Neural cell (in vitro differentiated cells): ENCODE measurements at regions not wholly inside any gene's neighbourhood (a gene's known extent, or its start where the extent isn't known, plus 50 kb on each side); places are given as distances from the start of the nearest gene placed in this dataset.

ENCODE experiments used
- H2AFZ ChIP-seq: fragments of 200-600, 300-800 bp; sonication (generic), shearing (Covaris generic); 2 replicates; pipeline ENCODE4 v1.6.0; 2014; ENCODE audit warnings: low read depth, mild to moderate bottlenecking, antibody characterized with exemption, low read length, moderate library complexity
- H3F3A ChIP-seq: fragments of 200-600 bp; shearing (Covaris generic); 2 replicates; pipeline ENCODE4 v1.6.1; 2016; ENCODE audit warnings: mild to moderate bottlenecking, moderate library complexity, mixed read lengths, antibody characterized with exemption, low read length; ENCODE audit not compliant: insufficient read depth, poor library complexity, severe bottlenecking
- H3K27ac ChIP-seq: fragments of 200-600, 300-800 bp; sonication (generic), shearing (Covaris generic); 2 replicates; pipeline ENCODE4 v1.5.1; 2014; ENCODE audit warnings: mild to moderate bottlenecking, low read length, moderate library complexity
- H3K27me3 ChIP-seq: fragments of 300-800, 200-600 bp; sonication (generic), shearing (Covaris generic); 2 replicates; pipeline ENCODE4 v1.6.0; 2014; ENCODE audit warnings: mild to moderate bottlenecking, low read depth, low read length, moderate library complexity; ENCODE audit not compliant: insufficient read depth
- H3K36me3 ChIP-seq: fragments of 300-800, 200-600 bp; sonication (generic), shearing (Covaris generic); 2 replicates; pipeline ENCODE4 v1.5.1; 2014; ENCODE audit warnings: mild to moderate bottlenecking, antibody characterized with exemption, low read length, moderate library complexity; ENCODE audit not compliant: insufficient read depth
- H3K4me2 ChIP-seq: fragments of 300-800, 200-600 bp; sonication (generic), shearing (Covaris generic); 2 replicates; pipeline ENCODE4 v1.6.0; 2014; ENCODE audit warnings: mild to moderate bottlenecking, low read length
- H3K4me3 ChIP-seq: fragments of 300-800, 200-600 bp; sonication (generic), shearing (Covaris generic); 2 replicates; pipeline ENCODE4 v1.5.1; 2014; ENCODE audit warnings: mild to moderate bottlenecking, low read length, moderate library complexity
- H3K79me2 ChIP-seq: fragments of 200-600 bp; shearing (Covaris generic); replicated peaks from 2 replicates; pipeline ENCODE4 v1.6.0; 2014; ENCODE audit warnings: mild to moderate bottlenecking, low read length, moderate library complexity; ENCODE audit not compliant: insufficient read depth
- H3K9ac ChIP-seq: fragments of 300-800, 200-600 bp; sonication (generic), shearing (Covaris generic); 2 replicates; pipeline ENCODE4 v1.6.1; 2016; ENCODE audit warnings: mild to moderate bottlenecking, low read length, mixed read lengths
- H3K9me2 ChIP-seq: fragments of 200-600 bp; shearing (Covaris generic); 2 replicates; pipeline ENCODE4 v1.6.1; 2016; ENCODE audit warnings: mild to moderate bottlenecking, low read length, mixed read lengths; ENCODE audit not compliant: insufficient read depth
- H3K9me3 ChIP-seq: fragments of 200-600, 300-800 bp; sonication (generic), shearing (Covaris generic); 2 replicates; pipeline ENCODE4 v1.6.1; 2016; ENCODE audit warnings: mild to moderate bottlenecking, mixed run types, low read length, moderate library complexity, mixed read lengths
- H4K20me1 ChIP-seq: fragments of 200-600 bp; shearing (Covaris generic); 2 replicates; pipeline ENCODE4 v1.6.1; 2016; ENCODE audit warnings: mild to moderate bottlenecking, mixed run types; ENCODE audit not compliant: insufficient read depth
- CTCF ChIP-seq: fragments of 450-650 bp; IDR thresholded peaks from 2 replicates; pipeline ENCODE4 v1.5.1; 2014; ENCODE audit warnings: antibody characterized with exemption, mild to moderate bottlenecking, moderate library complexity; ENCODE audit not compliant: poor library complexity, severe bottlenecking
- EP300 ChIP-seq: fragments of 450-650 bp; conservative IDR thresholded peaks from 2 replicates; pipeline ENCODE4 v1.6.1; 2014; ENCODE audit warnings: antibody characterized with exemption, mild to moderate bottlenecking, moderate library complexity; ENCODE audit not compliant: poor library complexity, severe bottlenecking
- EZH2 ChIP-seq: fragments of 200-600, 300-800 bp; shearing (Covaris generic), sonication (generic); IDR thresholded peaks from 2 replicates; pipeline ENCODE4 v1.6.1; 2014; ENCODE audit warnings: antibody characterized with exemption, low read length, borderline replicate concordance, mild to moderate bottlenecking; ENCODE audit not compliant: insufficient read depth, poor library complexity, severe bottlenecking
- MXI1 ChIP-seq: fragments of 450-650 bp; conservative IDR thresholded peaks from 2 replicates; pipeline ENCODE4 v1.6.1; 2014; ENCODE audit warnings: antibody characterized with exemption, mild to moderate bottlenecking; ENCODE audit not compliant: poor library complexity, severe bottlenecking
- POLR2AphosphoS5 ChIP-seq: IDR thresholded peaks from 2 replicates; pipeline ENCODE4 v1.6.1; 2012
- RAD21 ChIP-seq: fragments of 450-650 bp; conservative IDR thresholded peaks from 2 replicates; pipeline ENCODE4 v1.6.1; 2014; ENCODE audit warnings: antibody characterized with exemption, mild to moderate bottlenecking, moderate library complexity
- REST ChIP-seq: IDR thresholded peaks from 2 replicates; pipeline ENCODE4 v1.6.1; 2012; ENCODE audit warnings: borderline replicate concordance
- SMC3 ChIP-seq: fragments of 450-650 bp; conservative IDR thresholded peaks from 2 replicates; pipeline ENCODE4 v1.6.1; 2014; ENCODE audit warnings: antibody characterized with exemption, mild to moderate bottlenecking, moderate library complexity; ENCODE audit not compliant: poor library complexity
- TAF1 ChIP-seq: IDR thresholded peaks from 2 replicates; pipeline ENCODE4 v1.6.1; 2012; ENCODE audit warnings: low read depth

DNA sequence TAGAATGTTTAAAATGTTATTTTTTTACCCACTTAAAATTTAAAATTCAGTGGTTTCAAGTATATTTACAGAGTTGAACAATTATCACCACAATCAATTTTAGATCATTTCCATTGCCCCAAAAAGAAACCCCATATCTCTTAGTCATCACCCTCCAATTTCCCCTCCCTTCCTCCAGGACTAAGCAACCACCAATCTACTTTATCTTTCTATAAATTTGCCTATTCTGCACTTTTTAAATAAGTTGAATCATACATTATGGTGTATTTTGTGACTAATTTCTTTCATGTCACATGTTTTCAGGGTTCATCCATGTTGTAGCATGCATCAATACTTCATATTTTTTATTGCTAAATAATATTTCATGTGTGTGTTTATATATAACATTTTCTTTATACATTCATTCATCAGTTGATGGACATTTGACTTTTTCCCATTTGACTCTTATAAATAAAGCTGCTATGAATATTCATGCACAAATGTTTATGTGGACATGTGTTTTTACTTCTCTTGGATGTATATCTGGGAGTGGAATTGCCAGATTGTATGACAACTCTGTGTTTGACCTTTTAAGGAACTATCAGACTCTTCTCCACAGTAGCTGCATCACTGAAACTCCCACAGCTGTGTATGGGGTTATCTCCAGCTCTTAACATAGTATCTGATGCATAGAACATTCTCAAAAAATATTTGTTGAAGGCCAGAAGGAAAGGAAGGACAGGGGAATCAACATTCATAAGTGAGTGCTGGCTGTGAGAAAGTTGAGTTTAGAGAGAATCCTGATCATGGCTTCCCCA, 107.8 kb upstream of the OXGR1 start:
- Histone ChIP-seq H3K27me3 (no peaks in the 10 kb centered on the region), H3K4me3 (no peak overlapping the region), H3K9me2 (no peaks in the 10 kb centered on the region), H3K36me3 (no peaks in the 10 kb centered on the region), H2AFZ (no peak overlapping the region), H3K9me3 (no peaks in the 10 kb centered on the region), H3K27ac (no peak overlapping the region), H3F3A (no peaks in the 10 kb centered on the region), H3K79me2 (no peaks in the 10 kb centered on the region), H3K9ac (no peak overlapping the region), H3K4me2 (no peak overlapping the region), H4K20me1 (no peaks in the 10 kb centered on the region)
- no peak for TF ChIP-seq EZH2

GRCh38 chr13:97106323-97106722, 112.0 kb upstream of the OXGR1 start:
- no peaks in the 10 kb centered on the region for H3K27me3 ChIP-seq
- no peaks in the 10 kb centered on the region for H3F3A ChIP-seq
- H2AFZ ChIP-seq, result no peak overlapping the region
- no peaks in the 10 kb centered on the region for H3K9me3 ChIP-seq
- H3K36me3 ChIP-seq, result no peaks in the 10 kb centered on the region
- H3K9me2 ChIP-seq, result no peaks in the 10 kb centered on the region
- H3K79me2 ChIP-seq, result no peaks in the 10 kb centered on the region
- H4K20me1 ChIP-seq, result no peaks in the 10 kb centered on the region
- TF ChIP-seq EZH2, result no peak
- no peak for TF ChIP-seq REST
- no peak for TF ChIP-seq EP300
- TF ChIP-seq MXI1, result no peak
- TF ChIP-seq RAD21, result no peak
- no peak for TF ChIP-seq POLR2AphosphoS5
- TF ChIP-seq SMC3, result no peak
- no peak for TF ChIP-seq TAF1
- TF ChIP-seq CTCF, result no peak
- H3K4me2 ChIP-seq, result no peak overlapping the region
- H3K4me3 ChIP-seq, result no peak overlapping the region
- H3K9ac ChIP-seq, result no peak overlapping the region
- no peak overlapping the region for H3K27ac ChIP-seq
